H9 (cell line): ENCODE measurements at regions not wholly inside any gene's neighbourhood (a gene's known extent, or its start where the extent isn't known, plus 50 kb on each side); places are given as distances from the start of the nearest gene placed in this dataset.

ENCODE experiments used
- DNase-seq: peaks from one replicate; pipeline ENCODE4 v3.0.0-alpha.2; 2017
- H2AFZ ChIP-seq: one replicate; pipeline ENCODE4 v1.6.1; 2013; ENCODE audit warnings: mild to moderate bottlenecking, low read length, control low read depth, moderate library complexity
- H2AK5ac ChIP-seq: 2 replicates; pipeline ENCODE4 v1.6.1; 2013; ENCODE audit warnings: low read length, control low read depth, mixed read lengths; ENCODE audit not compliant: insufficient read length
- H2BK120ac ChIP-seq: one replicate; pipeline ENCODE4 v1.6.1; 2013; ENCODE audit warnings: low read depth, mild to moderate bottlenecking, low read length, control low read depth, inconsistent platforms; ENCODE audit not compliant: poor library complexity, severe bottlenecking
- H2BK12ac ChIP-seq: 2 replicates; pipeline ENCODE4 v1.6.1; 2013; ENCODE audit warnings: low read length, control low read depth, mixed read lengths, low read depth; ENCODE audit not compliant: insufficient read length
- H2BK15ac ChIP-seq: 2 replicates; pipeline ENCODE4 v1.6.1; 2013; ENCODE audit warnings: low read depth, low read length, control low read depth
- H2BK20ac ChIP-seq: one replicate; pipeline ENCODE4 v1.6.1; 2013; ENCODE audit warnings: low read depth, mild to moderate bottlenecking, low read length, control low read depth, inconsistent platforms; ENCODE audit not compliant: poor library complexity, severe bottlenecking
- H2BK5ac ChIP-seq: 2 replicates; pipeline ENCODE4 v1.6.1; 2013; ENCODE audit warnings: low read length, control low read depth, mixed read lengths; ENCODE audit not compliant: insufficient read length
- H3K14ac ChIP-seq: 2 replicates; pipeline ENCODE4 v1.6.1; 2013; ENCODE audit warnings: low read length, control low read depth; ENCODE audit not compliant: insufficient read depth
- H3K18ac ChIP-seq: 2 replicates; pipeline ENCODE4 v1.6.1; 2013; ENCODE audit warnings: low read depth, mild to moderate bottlenecking, mixed read lengths, low read length, control low read depth; ENCODE audit not compliant: insufficient read length
- H3K23ac ChIP-seq: 2 replicates; pipeline ENCODE4 v1.6.1; 2013; ENCODE audit warnings: low read length, control low read depth, mixed read lengths, low read depth; ENCODE audit not compliant: insufficient read length
- H3K23me2 ChIP-seq: 2 replicates; pipeline ENCODE4 v1.6.1; 2013; ENCODE audit warnings: low read depth, mild to moderate bottlenecking, mixed read lengths, low read length, control low read depth; ENCODE audit not compliant: insufficient read length, poor library complexity, severe bottlenecking
- H3K27ac ChIP-seq: 2 replicates; pipeline ENCODE4 v1.5.1; 2013; ENCODE audit warnings: low read length, control low read depth, mixed read lengths, low read depth; ENCODE audit not compliant: insufficient read length
- H3K27me3 ChIP-seq: 2 replicates; pipeline ENCODE4 v1.6.1; 2013; ENCODE audit warnings: low read length, control low read depth, inconsistent platforms; ENCODE audit not compliant: insufficient read depth
- H3K4ac ChIP-seq: 2 replicates; pipeline ENCODE4 v1.6.1; 2013; ENCODE audit warnings: low read depth, mild to moderate bottlenecking, control low read depth, inconsistent platforms, low read length, moderate library complexity
- H3K4me1 ChIP-seq: 2 replicates; pipeline ENCODE4 v1.6.1; 2013; ENCODE audit warnings: low read length, control low read depth, inconsistent platforms; ENCODE audit not compliant: insufficient read depth
- H3K4me2 ChIP-seq: 2 replicates; pipeline ENCODE4 v1.6.1; 2013; ENCODE audit warnings: low read length, control low read depth, mixed read lengths; ENCODE audit not compliant: insufficient read length, insufficient read depth
- H3K56ac ChIP-seq: 2 replicates; pipeline ENCODE4 v1.6.1; 2013; ENCODE audit warnings: low read depth, mild to moderate bottlenecking, mixed read lengths, low read length, control low read depth; ENCODE audit not compliant: insufficient read length
- H3K79me1 ChIP-seq: 2 replicates; pipeline ENCODE4 v1.6.1; 2013; ENCODE audit warnings: low read depth, mild to moderate bottlenecking, moderate library complexity, low read length, control low read depth, inconsistent platforms; ENCODE audit not compliant: insufficient read depth, poor library complexity, severe bottlenecking
- H3K79me2 ChIP-seq: 2 replicates; pipeline ENCODE4 v1.6.1; 2013; ENCODE audit warnings: low read length, control low read depth, inconsistent platforms; ENCODE audit not compliant: insufficient read depth
- H3K9ac ChIP-seq: 2 replicates; pipeline ENCODE4 v1.6.1; 2013; ENCODE audit warnings: low read length, control low read depth, mixed read lengths; ENCODE audit not compliant: insufficient read length; ENCODE audit errors: extremely low read depth
- H3K9me3 ChIP-seq: one replicate; pipeline ENCODE4 v1.6.1; 2013; ENCODE audit warnings: low read depth, low read length, inconsistent platforms; ENCODE audit not compliant: control insufficient read depth
- H3T11ph ChIP-seq: one replicate; pipeline ENCODE4 v1.6.1; 2013; ENCODE audit warnings: mild to moderate bottlenecking, low read length, control low read depth, inconsistent platforms
- H4K20me1 ChIP-seq: one replicate; pipeline ENCODE4 v1.6.1; 2013; ENCODE audit not compliant: control insufficient read depth, insufficient read length, insufficient read depth
- H4K5ac ChIP-seq: 2 replicates; pipeline ENCODE4 v1.6.1; 2013; ENCODE audit warnings: low read depth, mild to moderate bottlenecking, mixed read lengths, low read length, control low read depth; ENCODE audit not compliant: insufficient read length
- H4K8ac ChIP-seq: replicated peaks from 2 replicates; pipeline ENCODE4 v1.6.1; 2013; ENCODE audit warnings: low read length, control low read depth, mixed read lengths, low read depth; ENCODE audit not compliant: insufficient read length
- H4K91ac ChIP-seq: 2 replicates; pipeline ENCODE4 v1.6.1; 2013; ENCODE audit warnings: low read depth, mild to moderate bottlenecking, moderate library complexity, mixed read lengths, low read length, control low read depth; ENCODE audit not compliant: insufficient read length
- H3K27ac Mint-ChIP-seq, 3 experiments: 2 replicates in 2 of 3; 3 replicates in 1 of 3; pipeline ENCODE4 v1.8.0; 2020 to 2021; ENCODE audit warnings: mixed read lengths in 3 of 3, mild to moderate bottlenecking in 1 of 3, moderate library complexity in 1 of 3
- H3K27me3 Mint-ChIP-seq: 2 replicates; pipeline ENCODE4 v1.8.0; 2021; ENCODE audit warnings: low read depth, mild to moderate bottlenecking, moderate library complexity, mixed read lengths
- H3K36me3 Mint-ChIP-seq, 3 experiments: 2 replicates in 2 of 3; 3 replicates in 1 of 3; pipeline ENCODE4 v1.8.0; 2020 to 2021; ENCODE audit warnings: low read depth in 3 of 3, mixed read lengths in 3 of 3; ENCODE audit not compliant: insufficient read depth in 1 of 3
- H3K4me1 Mint-ChIP-seq, 2 experiments: 2 replicates each; pipeline ENCODE4 v1.8.0; 2020; ENCODE audit warnings: mixed read lengths in 2 of 2
- H3K4me3 Mint-ChIP-seq, 2 experiments: 2 replicates in 1 of 2; 3 replicates in 1 of 2; pipeline ENCODE4 v1.8.0; 2020 to 2021; ENCODE audit warnings: mild to moderate bottlenecking in 2 of 2, mixed read lengths in 2 of 2, moderate library complexity in 1 of 2
- H3K9me3 Mint-ChIP-seq, 2 experiments: 2 replicates in 1 of 2; 3 replicates in 1 of 2; pipeline ENCODE4 v1.8.0; 2020; ENCODE audit warnings: mild to moderate bottlenecking in 2 of 2, mixed read lengths in 2 of 2, moderate library complexity in 1 of 2
- WGBS: extraction: QIAGEN DNeasy Blood & Tissue Kit; methylation state at CpG from one replicate; pipeline ENCODE4 v1.1.7; 2013; ENCODE audit warnings: missing lambda C conversion rate, low lambda C conversion rate, mixed read lengths; ENCODE audit not compliant: insufficient read length; ENCODE audit errors: extremely low coverage; 5-methylcytosine and 5-hydroxymethylcytosine counted together
- TF ChIP-seq, protein P1 (sequence below): fragments of 200-600 bp; sonication (generic); conservative IDR thresholded peaks from 3 replicates; pipeline ENCODE4 v1.8.0; 2021; ENCODE audit warnings: antibody characterized with exemption, mild to moderate bottlenecking

GRCh38 chr1:29868944-29869343, 632.6 kb downstream of the PTPRU start:
- Histone ChIP-seq H2AK5ac (no peak overlapping the region), H3K4ac (no peak overlapping the region), H4K20me1 (no peaks in the 10 kb centered on the region), H3K79me1 (no peaks in the 10 kb centered on the region), H4K8ac (no peak overlapping the region), H3K23ac (no peak overlapping the region), H2AFZ (no peak overlapping the region), H3K14ac (no peak overlapping the region), H3K9me3 (no peaks in the 10 kb centered on the region), H3K27ac (no peak overlapping the region), H3T11ph (no peak overlapping the region), H3K4me1 (no peaks in the 10 kb centered on the region), H4K91ac (no peak overlapping the region), H3K23me2 (no peaks in the 10 kb centered on the region), H2BK120ac (no peak overlapping the region), H3K56ac (no peak overlapping the region), H4K5ac (no peak overlapping the region), H2BK20ac (no peak overlapping the region), H3K4me2 (no peak overlapping the region), H3K9ac (no peak overlapping the region), H2BK5ac (no peak overlapping the region), H3K27me3 (no peaks in the 10 kb centered on the region), H3K79me2 (no peaks in the 10 kb centered on the region), H2BK12ac (no peak overlapping the region), H3K18ac (no peak overlapping the region), H2BK15ac (no peak overlapping the region)
- peaks cover 13 to 15% of the 10 kb centered on the region in 2 experiments for H3K4me1 Mint-ChIP-seq
- H3K9me3 Mint-ChIP-seq, result peaks cover 8 to 9% of the 10 kb centered on the region in 2 experiments; a peak in 2 of 5 replicates
- H3K27me3 Mint-ChIP-seq, result peaks cover under 1% of the 10 kb centered on the region; the same call in 1 of the 2 replicates
- no CpG with 5 or more reads among the region's 6 CpGs for WGBS
- TF ChIP-seq, protein P1, sequence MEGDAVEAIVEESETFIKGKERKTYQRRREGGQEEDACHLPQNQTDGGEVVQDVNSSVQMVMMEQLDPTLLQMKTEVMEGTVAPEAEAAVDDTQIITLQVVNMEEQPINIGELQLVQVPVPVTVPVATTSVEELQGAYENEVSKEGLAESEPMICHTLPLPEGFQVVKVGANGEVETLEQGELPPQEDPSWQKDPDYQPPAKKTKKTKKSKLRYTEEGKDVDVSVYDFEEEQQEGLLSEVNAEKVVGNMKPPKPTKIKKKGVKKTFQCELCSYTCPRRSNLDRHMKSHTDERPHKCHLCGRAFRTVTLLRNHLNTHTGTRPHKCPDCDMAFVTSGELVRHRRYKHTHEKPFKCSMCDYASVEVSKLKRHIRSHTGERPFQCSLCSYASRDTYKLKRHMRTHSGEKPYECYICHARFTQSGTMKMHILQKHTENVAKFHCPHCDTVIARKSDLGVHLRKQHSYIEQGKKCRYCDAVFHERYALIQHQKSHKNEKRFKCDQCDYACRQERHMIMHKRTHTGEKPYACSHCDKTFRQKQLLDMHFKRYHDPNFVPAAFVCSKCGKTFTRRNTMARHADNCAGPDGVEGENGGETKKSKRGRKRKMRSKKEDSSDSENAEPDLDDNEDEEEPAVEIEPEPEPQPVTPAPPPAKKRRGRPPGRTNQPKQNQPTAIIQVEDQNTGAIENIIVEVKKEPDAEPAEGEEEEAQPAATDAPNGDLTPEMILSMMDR, result no peak
- peaks cover 0 to 6% (median 0%) of the 10 kb centered on the region in 3 experiments; a peak in 4 of 7 replicates for H3K36me3 Mint-ChIP-seq
- no peak overlapping the region for H3K27ac Mint-ChIP-seq
- no peak overlapping the region for H3K4me3 Mint-ChIP-seq
- DNase-seq, result no peak
